HG02588 (cell line): ENCODE measurements at regions not wholly inside any gene's neighbourhood (a gene's known extent, or its start where the extent isn't known, plus 50 kb on each side); places are given as distances from the start of the nearest gene placed in this dataset.

Source experiments
- ATAC-seq: cut with Tn5 transposase; IDR thresholded peaks from one replicate; pipeline ENCODE4 v1.9.1; 2021; ENCODE audit warnings: mild to moderate bottlenecking, moderate library complexity; ENCODE audit not compliant: unreplicated experiment

DNA sequence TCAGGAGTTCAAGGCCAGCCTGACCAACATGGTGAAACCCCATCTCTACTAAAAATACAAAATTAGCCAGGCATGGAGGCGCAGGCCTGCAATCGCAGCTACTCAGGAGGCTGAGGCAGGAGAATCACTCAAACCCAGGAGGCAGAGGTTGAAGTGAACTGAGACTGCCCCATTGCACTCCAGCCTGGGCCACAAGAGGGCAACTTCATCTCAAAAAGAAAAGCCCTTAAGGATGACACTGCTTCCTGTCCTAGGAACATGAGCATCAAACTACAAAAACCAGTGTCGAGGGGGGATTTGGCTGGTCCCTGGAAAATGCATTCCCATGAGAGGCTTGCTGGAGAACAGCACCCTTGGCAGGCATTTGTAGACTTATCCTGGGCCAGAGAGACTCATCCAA, 449.5 kb upstream of the PSMD7 start:
- no peak for ATAC-seq

DNA sequence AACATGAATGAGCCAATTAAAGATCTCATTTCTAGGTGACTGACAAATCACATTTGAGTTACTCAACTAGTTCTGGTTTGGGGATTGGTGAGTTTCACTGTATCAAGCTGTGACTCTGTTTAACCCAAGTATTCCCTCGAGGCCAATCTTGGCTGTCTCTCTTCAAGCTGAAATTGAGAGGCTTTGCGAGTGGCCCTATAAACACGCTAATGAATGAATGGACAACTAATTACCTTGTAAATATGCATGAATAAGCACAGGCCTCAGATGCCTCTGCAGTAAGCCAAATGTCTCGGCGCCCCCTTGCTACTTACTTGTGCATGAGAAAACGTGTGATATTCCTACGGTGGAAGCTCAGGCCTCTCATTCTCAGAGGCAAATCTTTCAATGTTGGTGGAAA, 450.3 kb upstream of the PSMD7 start:
- ATAC-seq: no peak

DNA sequence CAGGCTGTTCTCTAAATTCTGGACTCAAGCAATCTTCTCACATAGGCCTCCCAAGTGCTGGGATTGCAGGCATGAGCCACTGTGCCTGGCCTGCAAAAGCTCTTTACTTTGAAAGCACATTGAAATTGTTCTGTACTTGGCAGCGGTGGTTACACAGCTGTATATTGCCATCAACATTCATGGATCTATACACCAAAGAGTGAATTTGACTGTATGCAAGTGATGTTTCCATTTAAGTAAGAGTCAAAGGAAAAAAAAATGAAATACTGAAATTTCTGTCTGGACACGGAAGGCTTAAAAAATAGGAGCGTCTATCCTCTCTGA, 450.6 kb upstream of the PSMD7 start:
- no peak for ATAC-seq

DNA sequence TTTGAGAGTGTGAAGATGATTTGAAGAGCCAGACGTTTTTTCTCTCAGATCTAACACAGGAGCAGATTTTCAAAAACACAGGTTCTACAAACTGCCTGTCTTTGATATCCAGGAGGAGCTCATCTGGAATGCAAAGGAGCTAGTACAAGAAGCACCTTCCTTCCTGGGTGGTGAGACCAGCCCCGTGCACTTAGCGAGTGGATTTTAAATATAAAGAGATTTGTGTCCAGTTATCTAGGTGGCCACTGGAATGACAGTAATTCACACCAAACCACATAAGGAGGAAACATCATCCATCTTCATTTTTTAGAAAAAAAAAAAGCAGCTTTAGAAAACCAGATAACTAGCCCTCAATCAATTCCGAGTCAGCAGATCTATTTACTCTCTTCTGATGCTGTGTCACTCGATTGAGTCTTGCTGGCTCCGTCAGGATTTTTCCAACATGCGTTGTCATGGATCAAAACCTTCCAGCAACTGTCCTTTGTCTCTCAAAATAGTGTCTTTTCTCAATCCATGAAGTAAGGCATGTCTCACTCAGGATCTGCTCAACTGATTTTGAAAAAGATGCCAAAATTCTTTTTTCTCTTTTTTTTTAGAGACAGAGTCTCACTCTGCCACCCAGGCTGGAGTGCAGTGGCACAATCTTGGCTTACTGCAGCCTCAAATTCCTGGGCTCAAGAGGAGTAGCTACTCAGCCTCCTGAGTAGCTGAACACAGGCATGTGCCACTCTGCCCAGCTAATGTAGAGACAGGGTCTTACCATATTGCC, 451.2 kb upstream of the PSMD7 start:
- no peak for ATAC-seq

DNA sequence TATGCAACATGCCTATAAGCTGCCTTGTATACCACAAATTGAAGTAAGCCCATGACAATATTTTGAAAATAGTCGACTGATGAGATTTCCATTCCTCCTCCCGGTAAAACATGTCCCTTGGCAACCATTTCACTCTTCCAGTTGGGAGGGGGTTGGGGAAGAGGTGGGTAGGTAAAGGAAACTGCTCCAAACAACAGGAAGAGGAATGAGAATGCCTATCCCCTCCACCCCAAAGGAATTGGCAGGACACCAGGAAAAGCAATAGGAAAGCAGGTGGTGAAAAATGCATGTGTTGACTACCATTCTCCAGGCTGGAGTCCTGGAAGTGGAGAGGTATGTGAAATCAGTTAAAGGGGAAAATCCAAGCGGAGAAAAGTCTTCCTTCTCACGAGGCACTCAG, 455.9 kb upstream of the PSMD7 start:
- no peak for ATAC-seq

DNA sequence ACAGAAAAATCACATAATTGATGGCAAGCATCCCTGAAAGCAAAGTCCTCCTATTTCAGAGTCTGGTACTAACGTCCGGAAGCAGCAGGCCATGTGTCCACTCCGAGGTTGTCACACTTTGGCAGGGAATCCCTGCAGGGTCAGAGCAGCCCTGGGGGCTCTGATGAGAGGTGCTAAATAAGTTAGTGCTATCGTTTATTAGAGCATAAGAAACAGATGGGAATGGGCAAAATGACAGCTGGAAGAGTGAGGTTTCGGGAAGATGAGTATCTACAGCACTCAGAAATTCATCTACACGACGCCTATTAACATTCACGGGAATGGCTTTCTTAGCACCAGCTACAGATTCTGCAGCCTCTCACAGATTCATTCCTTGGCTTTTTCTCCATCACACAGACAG, 465.4 kb upstream of the PSMD7 start:
- ATAC-seq: no peak

DNA sequence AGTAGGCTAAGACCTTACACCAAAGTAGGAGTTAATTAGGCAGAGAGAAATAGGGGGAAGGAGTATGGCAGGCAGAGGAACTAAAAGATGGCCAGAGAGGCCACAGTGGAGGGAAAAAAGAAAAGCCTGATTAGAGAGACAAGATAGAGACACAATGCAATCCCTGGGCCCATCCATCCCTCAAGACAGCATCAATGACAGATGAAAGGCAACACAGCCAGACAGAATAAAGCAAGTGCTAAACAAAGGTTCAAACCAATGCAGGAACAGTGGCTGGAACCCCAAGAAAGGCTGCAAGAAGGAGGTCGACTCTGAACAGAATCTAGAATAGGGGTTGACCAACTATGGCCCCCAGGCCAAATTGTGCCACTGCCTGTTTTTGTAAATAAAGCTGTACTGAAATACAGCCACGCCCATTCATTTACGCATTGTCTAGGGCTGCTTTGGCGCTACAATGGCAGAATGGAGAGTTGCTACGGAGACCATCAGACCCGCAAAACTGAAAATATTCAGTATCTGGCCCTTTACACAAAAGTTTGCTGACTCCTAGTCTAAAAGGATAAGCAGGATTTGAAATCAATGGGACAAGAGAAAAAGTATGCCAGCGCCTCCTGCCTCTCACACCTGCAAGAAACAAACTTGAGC, 473.3 kb upstream of the PSMD7 start:
- no peak for ATAC-seq

DNA sequence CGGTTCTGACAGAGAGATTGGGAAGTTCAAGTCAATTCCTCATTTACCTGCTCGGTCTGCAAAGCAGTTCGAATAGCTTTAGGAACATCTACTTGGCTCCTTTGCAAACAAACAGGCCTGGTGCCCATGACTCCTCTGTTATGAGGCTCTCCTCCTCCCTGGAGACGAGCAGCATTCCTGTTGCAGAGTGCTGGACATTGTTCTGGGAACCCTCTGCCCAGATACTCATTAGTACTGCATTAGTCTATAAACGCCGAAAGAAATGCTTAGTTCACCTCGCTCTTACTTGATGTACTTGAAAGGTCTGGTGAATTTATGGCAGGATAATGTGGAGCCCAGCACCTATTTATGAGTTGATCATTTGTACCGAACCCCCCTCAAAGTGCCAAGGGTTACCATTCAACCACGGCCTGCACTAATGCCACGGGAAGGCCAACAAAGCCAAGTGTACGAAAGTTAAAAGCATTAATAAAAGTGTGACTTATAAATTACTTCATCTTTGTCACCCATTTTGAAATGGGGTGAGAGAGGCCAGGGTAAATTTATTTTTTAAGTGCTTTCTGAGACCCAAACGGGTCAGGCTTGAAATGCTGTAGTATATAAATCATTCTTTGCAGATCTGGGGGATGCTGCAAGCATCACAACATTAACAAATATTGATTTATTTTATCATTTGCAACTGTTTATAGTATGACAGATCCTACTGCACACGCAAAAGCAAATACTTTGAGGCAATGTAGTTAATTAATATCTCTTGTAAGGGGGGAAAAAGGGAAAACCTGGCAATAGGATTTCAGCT, 478.9 kb upstream of the PSMD7 start:
- no peak for ATAC-seq

DNA sequence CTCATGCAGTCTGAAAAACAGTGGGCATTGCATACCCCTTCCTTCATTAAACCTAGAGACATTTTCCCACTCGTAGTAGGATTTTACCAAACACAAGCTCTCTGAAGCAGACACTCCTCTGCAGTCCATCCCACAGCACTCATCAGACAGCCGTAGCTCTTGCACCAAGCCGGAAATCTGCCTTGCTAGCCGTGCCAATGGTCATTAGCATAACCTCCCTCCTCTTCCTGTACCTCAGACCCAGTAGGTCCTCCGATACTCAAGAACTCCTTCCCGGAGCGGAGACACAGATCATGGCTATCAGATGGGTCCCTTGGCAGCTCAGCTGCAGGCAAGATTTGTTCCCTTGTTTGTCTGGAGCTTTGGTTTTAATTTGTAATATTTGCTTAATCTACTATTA, 483.1 kb upstream of the PSMD7 start:
- ATAC-seq: no peak

DNA sequence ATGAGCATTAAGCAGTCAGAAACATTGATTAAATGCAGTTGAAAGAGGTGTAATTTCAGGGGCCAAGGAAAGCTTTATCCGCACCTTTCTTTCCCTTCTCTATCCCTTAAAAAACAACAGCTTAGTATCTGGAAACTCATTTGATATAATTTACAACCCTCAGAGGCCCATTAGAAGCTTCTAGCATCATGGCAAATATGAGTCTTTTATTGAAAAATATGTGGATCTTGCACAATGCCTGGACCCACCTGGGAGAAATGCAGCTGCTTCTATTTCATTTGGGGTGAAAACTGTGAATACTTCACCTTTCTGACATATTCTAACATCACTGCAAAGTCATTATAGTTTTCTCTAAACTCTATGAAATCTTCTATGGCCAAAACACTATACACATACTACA, 492.2 kb upstream of the PSMD7 start:
- ATAC-seq: no peak

DNA sequence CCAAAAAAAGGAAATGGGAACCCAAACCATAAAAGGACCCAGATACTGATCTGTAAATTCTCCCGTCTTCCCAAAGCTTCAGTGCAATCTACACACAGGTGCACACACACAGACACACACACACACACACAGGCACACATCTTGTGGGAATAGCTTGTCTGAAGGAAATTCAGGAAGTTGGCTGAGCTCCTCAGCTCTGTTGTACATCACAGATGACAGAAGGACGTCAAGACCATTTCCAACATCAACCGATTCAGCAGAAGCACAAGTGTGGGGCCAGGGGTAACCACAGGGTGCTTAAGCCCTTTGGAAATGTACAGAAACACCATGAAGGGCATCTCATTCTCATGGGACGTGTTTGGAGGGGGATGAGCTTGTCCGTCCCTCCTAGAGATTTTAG, 498.1 kb upstream of the PSMD7 start:
- ATAC-seq: no peak

DNA sequence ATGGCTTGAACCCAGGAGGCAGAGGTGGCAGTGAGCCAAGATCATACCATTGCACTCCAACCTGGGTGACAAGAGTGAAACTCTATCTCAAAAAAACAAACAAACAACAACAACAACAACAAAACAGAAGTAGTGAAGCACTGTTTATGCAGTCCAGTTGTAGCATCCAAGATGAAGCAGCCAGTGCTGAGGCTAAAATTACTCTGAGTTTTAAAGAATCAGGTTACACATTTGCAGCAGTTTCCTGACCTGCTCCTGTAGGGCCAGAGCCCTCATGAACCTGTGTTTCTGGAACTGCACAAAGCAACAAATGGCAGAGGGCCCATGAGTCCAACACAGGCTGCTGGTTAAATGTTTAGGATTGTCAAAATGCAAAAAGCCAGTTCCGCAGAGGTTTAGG, 499.5 kb upstream of the PSMD7 start:
- no peak for ATAC-seq

DNA sequence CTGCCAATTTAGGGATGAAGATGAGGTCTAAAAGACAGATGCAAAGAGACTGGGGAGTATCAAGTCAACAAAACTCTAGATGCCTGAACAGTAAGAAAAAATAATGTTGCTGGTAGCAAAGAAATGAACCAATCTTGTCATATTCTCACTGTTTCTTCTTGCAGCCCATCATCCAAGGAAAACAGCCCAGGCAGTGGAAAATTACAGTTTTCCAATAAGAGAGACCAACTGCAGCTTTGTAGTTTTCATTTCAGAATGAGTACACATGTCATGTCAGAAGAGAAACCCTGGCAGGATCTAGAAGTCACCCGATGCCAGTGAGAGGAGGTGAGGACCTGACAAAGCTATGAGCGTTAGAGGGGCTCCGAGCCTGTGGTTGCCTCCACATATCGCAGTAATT, 500.4 kb upstream of the PSMD7 start:
- no peak for ATAC-seq

DNA sequence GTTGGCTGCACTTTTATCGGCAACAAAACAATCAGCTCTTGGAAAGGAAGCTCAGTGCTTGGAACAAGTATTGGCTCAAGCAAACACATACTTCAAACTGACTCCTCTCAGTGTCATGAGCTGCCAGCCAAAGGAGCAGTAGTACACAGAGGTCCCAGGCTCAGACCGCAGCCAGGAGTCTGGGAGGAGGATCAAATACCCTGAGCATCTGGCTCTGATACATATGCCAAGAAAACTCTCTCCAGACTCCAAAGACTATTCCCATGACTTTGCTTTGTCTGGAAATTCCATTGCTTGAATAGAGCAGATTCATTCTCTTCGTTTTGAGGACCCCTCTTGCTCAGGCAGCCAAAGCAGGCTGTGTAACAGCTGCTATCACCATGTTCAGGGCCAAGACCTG, 501.6 kb upstream of the PSMD7 start:
- no peak for ATAC-seq

DNA sequence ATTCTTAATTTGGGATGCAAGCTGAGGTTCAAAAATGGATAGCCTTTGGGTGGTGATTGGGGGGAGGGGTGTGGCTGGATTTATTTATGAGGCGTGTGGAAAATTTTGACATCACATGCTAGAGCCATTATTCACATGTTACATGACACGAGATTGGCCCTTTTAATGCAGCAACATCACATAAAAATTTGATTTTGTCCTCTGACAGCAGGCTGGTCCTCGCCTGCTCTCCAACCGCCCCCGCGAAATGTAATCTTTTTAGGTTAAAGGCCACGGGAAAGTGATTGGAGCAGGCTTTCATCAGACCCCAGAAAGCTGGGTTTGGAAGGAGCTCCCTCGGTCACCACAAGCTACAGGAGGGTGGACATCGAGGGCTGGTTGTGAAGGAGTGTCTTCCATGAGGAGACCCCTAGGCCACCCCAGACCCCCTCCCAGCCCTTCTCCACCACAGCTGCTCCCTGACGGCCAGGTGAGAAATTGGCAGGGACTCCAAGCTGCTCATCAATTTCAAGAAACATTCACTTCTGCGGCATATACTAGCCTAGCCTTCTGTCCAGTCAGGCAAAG, 502.7 kb upstream of the PSMD7 start:
- ATAC-seq: no peak

DNA sequence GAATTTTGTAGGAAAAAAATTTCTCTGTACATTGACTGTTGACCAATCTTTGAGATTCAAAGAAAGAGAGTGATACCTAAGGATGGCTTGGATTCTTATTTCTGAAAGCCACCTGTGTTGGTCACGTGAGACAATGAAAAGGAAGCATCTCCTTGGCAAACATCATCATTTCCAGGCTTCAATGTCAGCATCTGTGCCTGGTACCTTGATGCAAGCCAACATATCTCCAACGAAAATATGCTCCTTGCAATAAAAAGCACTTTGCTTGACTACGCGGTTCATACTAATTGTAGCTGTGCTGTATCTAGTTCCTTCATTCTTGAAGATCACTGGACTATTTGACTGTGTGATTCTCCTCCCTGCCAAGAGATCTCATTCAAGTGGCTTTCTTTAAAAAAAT, 503.4 kb upstream of the PSMD7 start:
- no peak for ATAC-seq

DNA sequence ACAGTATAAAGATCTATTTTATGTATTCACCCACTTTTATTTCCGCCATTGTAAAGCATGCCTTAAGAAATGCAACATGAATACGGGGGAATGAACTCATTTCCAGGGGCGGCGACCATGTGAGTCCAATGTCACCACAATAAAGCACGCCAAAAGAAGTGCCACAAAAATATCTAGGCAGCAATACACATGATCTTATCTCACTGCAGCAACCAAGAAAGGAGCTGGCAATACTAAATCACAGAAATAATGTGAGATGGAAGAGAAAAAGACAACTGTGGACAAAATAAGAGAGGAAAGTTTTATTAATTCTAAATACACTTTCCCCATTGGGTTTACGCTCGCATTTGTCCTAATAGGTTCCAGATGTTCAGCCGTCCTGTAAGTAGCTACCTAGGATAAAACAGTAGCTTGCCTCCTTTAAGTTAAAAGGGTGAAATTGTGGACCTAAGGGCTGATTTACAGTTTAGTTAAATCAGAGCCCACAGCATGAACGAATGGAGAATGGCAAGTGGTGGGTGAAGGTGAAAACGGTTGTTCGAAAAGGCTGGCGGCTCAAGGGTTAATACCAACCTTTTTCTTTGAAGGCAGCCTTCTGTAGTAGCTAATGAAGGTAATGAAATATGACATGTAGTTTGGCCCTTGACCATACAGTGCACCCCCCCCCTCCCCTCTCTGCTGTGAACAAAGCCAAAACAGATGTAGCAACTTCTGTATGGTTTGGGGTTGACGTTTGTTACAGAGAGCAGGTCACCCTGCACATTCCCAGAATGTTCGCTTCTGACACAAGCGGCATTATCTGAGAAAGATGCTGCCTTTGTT, 504.2 kb upstream of the PSMD7 start:
- no peak for ATAC-seq

DNA sequence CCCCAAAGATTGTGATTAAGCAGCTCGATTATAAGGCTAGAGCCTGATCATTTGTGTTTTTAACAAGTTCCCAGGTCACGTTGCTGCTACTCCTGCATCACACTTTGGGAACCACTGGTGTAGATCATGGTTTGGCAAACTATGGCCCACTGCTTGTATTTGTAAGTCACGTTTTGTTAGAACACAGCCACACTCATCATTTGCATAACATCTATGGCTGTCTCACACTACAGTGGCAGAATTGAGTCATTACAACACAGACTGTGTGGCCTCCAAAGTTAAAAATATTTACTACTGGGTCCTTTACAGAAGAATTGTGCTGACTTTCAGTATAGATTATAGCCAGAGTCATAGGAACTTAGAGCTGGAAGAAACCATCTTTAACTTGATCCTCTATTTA, 515.3 kb upstream of the PSMD7 start:
- no peak for ATAC-seq

DNA sequence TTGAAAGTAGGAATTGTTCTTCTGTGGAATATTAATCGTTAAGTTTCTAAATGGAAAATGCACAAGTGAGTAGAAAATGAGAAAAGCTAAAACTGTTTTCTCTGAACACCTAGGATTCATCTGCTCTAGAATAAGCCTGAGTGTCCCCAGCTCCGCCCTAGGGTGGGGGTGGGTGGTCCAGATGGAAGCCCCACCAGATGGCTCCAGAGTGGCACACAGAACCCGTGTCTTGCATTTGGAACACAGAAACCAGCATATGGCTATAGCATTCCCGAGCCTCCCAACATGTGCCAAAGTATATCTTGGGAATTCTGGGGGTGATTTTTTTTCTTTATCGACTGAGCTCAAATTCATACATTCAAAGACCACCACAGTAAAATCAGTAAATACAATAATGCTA, 517.7 kb upstream of the PSMD7 start:
- ATAC-seq: no peak

DNA sequence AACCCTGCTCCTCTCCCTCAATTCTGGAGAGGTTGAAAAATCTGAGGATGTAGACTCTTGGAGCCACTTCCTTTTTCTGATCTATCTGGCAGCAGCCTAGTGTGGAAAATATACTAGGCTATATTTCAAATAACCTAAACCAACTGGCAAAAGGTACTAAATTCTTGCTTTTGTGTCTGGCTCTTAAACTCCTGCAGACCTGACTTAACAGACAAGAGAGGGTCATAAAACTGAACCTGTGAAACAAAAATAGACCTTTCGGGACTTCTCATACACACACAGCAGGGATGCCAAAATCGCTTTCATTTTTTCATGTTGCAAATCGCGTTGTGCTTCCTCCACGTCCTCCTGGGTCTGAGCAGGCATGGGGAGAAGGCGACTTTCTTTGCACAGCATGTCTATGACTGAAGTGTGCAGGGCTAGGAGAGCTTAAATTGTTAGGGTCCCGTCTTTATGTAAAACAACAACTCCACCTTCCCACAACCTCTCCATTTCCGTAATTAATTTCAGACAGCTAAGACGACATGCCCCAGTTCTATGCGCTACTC, 520.7 kb upstream of the PSMD7 start:
- no peak for ATAC-seq
